ENCODE measurements at regions not wholly inside any gene's neighbourhood (a gene's known extent, or its start where the extent isn't known, plus 50 kb on each side); places are given as distances from the start of the nearest gene placed in this dataset.

DNA sequence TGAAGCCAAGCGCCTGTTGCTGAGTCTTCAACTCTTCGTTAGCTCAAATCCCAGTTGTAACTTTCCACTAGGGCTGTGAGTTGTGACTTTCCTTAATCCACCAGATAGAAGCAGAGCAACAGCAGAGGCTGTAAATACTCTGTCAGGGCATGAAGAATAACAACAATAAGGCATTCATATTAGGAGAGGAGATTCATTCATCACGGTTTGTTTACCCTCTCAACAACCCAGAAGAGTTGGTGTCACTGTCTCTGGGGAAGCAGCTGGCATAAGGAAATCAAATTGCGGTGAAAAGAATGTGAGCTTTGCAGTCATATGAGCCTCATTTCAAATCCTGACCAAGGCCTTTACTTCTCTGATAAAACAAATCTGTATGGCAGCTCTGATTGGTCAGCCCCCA lies 184.8 kb downstream of the SHQ1 start:
- TF ChIP-seq, protein P1, sequence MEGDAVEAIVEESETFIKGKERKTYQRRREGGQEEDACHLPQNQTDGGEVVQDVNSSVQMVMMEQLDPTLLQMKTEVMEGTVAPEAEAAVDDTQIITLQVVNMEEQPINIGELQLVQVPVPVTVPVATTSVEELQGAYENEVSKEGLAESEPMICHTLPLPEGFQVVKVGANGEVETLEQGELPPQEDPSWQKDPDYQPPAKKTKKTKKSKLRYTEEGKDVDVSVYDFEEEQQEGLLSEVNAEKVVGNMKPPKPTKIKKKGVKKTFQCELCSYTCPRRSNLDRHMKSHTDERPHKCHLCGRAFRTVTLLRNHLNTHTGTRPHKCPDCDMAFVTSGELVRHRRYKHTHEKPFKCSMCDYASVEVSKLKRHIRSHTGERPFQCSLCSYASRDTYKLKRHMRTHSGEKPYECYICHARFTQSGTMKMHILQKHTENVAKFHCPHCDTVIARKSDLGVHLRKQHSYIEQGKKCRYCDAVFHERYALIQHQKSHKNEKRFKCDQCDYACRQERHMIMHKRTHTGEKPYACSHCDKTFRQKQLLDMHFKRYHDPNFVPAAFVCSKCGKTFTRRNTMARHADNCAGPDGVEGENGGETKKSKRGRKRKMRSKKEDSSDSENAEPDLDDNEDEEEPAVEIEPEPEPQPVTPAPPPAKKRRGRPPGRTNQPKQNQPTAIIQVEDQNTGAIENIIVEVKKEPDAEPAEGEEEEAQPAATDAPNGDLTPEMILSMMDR (conservative IDR thresholded peaks at IDR 0.05; ENCODE audit: low read depth, low read length): no peak
- TF ChIP-seq RFX5 (IDR thresholded peaks at IDR 0.05; ENCODE audit: low read depth, low read length) (no peak), POLR2A (IDR thresholded peaks at IDR 0.05; ENCODE audit: low read depth, low read length) (no peak), MXI1 (IDR thresholded peaks at IDR 0.05; ENCODE audit: borderline replicate concordance, low read depth, low read length) (no peak), SMC3 (IDR thresholded peaks at IDR 0.05; ENCODE audit: low read depth, low read length) (no peak), RCOR1 (IDR thresholded peaks at IDR 0.05; ENCODE audit: insufficient replicate concordance, low read length) (no peak), RAD21 (IDR thresholded peaks at IDR 0.05; ENCODE audit: low read length) (no peak), CEBPB (IDR thresholded peaks at IDR 0.05; ENCODE audit: low read depth, low read length) (no peak), MAFK (IDR thresholded peaks at IDR 0.05; ENCODE audit: low read depth, low read length) (no peak), MAZ (IDR thresholded peaks at IDR 0.05; ENCODE audit: borderline replicate concordance, low read depth, low read length) (no peak), BHLHE40 (IDR thresholded peaks at IDR 0.05; ENCODE audit: low read depth, low read length) (no peak), FOS (IDR thresholded peaks at IDR 0.05; ENCODE audit: low read depth, low read length) (no peak)
- TF ChIP-seq, protein P2, sequence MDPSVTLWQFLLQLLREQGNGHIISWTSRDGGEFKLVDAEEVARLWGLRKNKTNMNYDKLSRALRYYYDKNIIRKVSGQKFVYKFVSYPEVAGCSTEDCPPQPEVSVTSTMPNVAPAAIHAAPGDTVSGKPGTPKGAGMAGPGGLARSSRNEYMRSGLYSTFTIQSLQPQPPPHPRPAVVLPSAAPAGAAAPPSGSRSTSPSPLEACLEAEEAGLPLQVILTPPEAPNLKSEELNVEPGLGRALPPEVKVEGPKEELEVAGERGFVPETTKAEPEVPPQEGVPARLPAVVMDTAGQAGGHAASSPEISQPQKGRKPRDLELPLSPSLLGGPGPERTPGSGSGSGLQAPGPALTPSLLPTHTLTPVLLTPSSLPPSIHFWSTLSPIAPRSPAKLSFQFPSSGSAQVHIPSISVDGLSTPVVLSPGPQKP (IDR thresholded peaks at IDR 0.05; ENCODE audit: borderline replicate concordance, low read depth, low read length): no peak
- TF ChIP-seq, protein P3, sequence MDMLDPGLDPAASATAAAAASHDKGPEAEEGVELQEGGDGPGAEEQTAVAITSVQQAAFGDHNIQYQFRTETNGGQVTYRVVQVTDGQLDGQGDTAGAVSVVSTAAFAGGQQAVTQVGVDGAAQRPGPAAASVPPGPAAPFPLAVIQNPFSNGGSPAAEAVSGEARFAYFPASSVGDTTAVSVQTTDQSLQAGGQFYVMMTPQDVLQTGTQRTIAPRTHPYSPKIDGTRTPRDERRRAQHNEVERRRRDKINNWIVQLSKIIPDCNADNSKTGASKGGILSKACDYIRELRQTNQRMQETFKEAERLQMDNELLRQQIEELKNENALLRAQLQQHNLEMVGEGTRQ (IDR thresholded peaks at IDR 0.05; ENCODE audit: low read depth, low read length): no peak

Data from IMR-90 (cell line).